H9 (cell line): ENCODE measurements at regions not wholly inside any gene's neighbourhood (a gene's known extent, or its start where the extent isn't known, plus 50 kb on each side); places are given as distances from the start of the nearest gene placed in this dataset.

ENCODE experiments used
- DNase-seq: peaks from one replicate; pipeline ENCODE4 v3.0.0-alpha.2; 2017
- H2AFZ ChIP-seq: one replicate; pipeline ENCODE4 v1.6.1; 2013; ENCODE audit warnings: mild to moderate bottlenecking, low read length, control low read depth, moderate library complexity
- H2AK5ac ChIP-seq: 2 replicates; pipeline ENCODE4 v1.6.1; 2013; ENCODE audit warnings: low read length, control low read depth, mixed read lengths; ENCODE audit not compliant: insufficient read length
- H2BK120ac ChIP-seq: one replicate; pipeline ENCODE4 v1.6.1; 2013; ENCODE audit warnings: low read depth, mild to moderate bottlenecking, low read length, control low read depth, inconsistent platforms; ENCODE audit not compliant: poor library complexity, severe bottlenecking
- H2BK12ac ChIP-seq: 2 replicates; pipeline ENCODE4 v1.6.1; 2013; ENCODE audit warnings: low read length, control low read depth, mixed read lengths, low read depth; ENCODE audit not compliant: insufficient read length
- H2BK15ac ChIP-seq: 2 replicates; pipeline ENCODE4 v1.6.1; 2013; ENCODE audit warnings: low read depth, low read length, control low read depth
- H2BK20ac ChIP-seq: one replicate; pipeline ENCODE4 v1.6.1; 2013; ENCODE audit warnings: low read depth, mild to moderate bottlenecking, low read length, control low read depth, inconsistent platforms; ENCODE audit not compliant: poor library complexity, severe bottlenecking
- H2BK5ac ChIP-seq: 2 replicates; pipeline ENCODE4 v1.6.1; 2013; ENCODE audit warnings: low read length, control low read depth, mixed read lengths; ENCODE audit not compliant: insufficient read length
- H3K14ac ChIP-seq: 2 replicates; pipeline ENCODE4 v1.6.1; 2013; ENCODE audit warnings: low read length, control low read depth; ENCODE audit not compliant: insufficient read depth
- H3K18ac ChIP-seq: 2 replicates; pipeline ENCODE4 v1.6.1; 2013; ENCODE audit warnings: low read depth, mild to moderate bottlenecking, mixed read lengths, low read length, control low read depth; ENCODE audit not compliant: insufficient read length
- H3K23ac ChIP-seq: 2 replicates; pipeline ENCODE4 v1.6.1; 2013; ENCODE audit warnings: low read length, control low read depth, mixed read lengths, low read depth; ENCODE audit not compliant: insufficient read length
- H3K23me2 ChIP-seq: 2 replicates; pipeline ENCODE4 v1.6.1; 2013; ENCODE audit warnings: low read depth, mild to moderate bottlenecking, mixed read lengths, low read length, control low read depth; ENCODE audit not compliant: insufficient read length, poor library complexity, severe bottlenecking
- H3K27ac ChIP-seq: 2 replicates; pipeline ENCODE4 v1.5.1; 2013; ENCODE audit warnings: low read length, control low read depth, mixed read lengths, low read depth; ENCODE audit not compliant: insufficient read length
- H3K27me3 ChIP-seq: 2 replicates; pipeline ENCODE4 v1.6.1; 2013; ENCODE audit warnings: low read length, control low read depth, inconsistent platforms; ENCODE audit not compliant: insufficient read depth
- H3K4ac ChIP-seq: 2 replicates; pipeline ENCODE4 v1.6.1; 2013; ENCODE audit warnings: low read depth, mild to moderate bottlenecking, control low read depth, inconsistent platforms, low read length, moderate library complexity
- H3K4me1 ChIP-seq: 2 replicates; pipeline ENCODE4 v1.6.1; 2013; ENCODE audit warnings: low read length, control low read depth, inconsistent platforms; ENCODE audit not compliant: insufficient read depth
- H3K4me2 ChIP-seq: 2 replicates; pipeline ENCODE4 v1.6.1; 2013; ENCODE audit warnings: low read length, control low read depth, mixed read lengths; ENCODE audit not compliant: insufficient read length, insufficient read depth
- H3K56ac ChIP-seq: 2 replicates; pipeline ENCODE4 v1.6.1; 2013; ENCODE audit warnings: low read depth, mild to moderate bottlenecking, mixed read lengths, low read length, control low read depth; ENCODE audit not compliant: insufficient read length
- H3K79me1 ChIP-seq: 2 replicates; pipeline ENCODE4 v1.6.1; 2013; ENCODE audit warnings: low read depth, mild to moderate bottlenecking, moderate library complexity, low read length, control low read depth, inconsistent platforms; ENCODE audit not compliant: insufficient read depth, poor library complexity, severe bottlenecking
- H3K79me2 ChIP-seq: 2 replicates; pipeline ENCODE4 v1.6.1; 2013; ENCODE audit warnings: low read length, control low read depth, inconsistent platforms; ENCODE audit not compliant: insufficient read depth
- H3K9ac ChIP-seq: 2 replicates; pipeline ENCODE4 v1.6.1; 2013; ENCODE audit warnings: low read length, control low read depth, mixed read lengths; ENCODE audit not compliant: insufficient read length; ENCODE audit errors: extremely low read depth
- H3K9me3 ChIP-seq: one replicate; pipeline ENCODE4 v1.6.1; 2013; ENCODE audit warnings: low read depth, low read length, inconsistent platforms; ENCODE audit not compliant: control insufficient read depth
- H3T11ph ChIP-seq: one replicate; pipeline ENCODE4 v1.6.1; 2013; ENCODE audit warnings: mild to moderate bottlenecking, low read length, control low read depth, inconsistent platforms
- H4K20me1 ChIP-seq: one replicate; pipeline ENCODE4 v1.6.1; 2013; ENCODE audit not compliant: control insufficient read depth, insufficient read length, insufficient read depth
- H4K5ac ChIP-seq: 2 replicates; pipeline ENCODE4 v1.6.1; 2013; ENCODE audit warnings: low read depth, mild to moderate bottlenecking, mixed read lengths, low read length, control low read depth; ENCODE audit not compliant: insufficient read length
- H4K8ac ChIP-seq: replicated peaks from 2 replicates; pipeline ENCODE4 v1.6.1; 2013; ENCODE audit warnings: low read length, control low read depth, mixed read lengths, low read depth; ENCODE audit not compliant: insufficient read length
- H4K91ac ChIP-seq: 2 replicates; pipeline ENCODE4 v1.6.1; 2013; ENCODE audit warnings: low read depth, mild to moderate bottlenecking, moderate library complexity, mixed read lengths, low read length, control low read depth; ENCODE audit not compliant: insufficient read length
- H3K27ac Mint-ChIP-seq, 3 experiments: 2 replicates in 2 of 3; 3 replicates in 1 of 3; pipeline ENCODE4 v1.8.0; 2020 to 2021; ENCODE audit warnings: mixed read lengths in 3 of 3, mild to moderate bottlenecking in 1 of 3, moderate library complexity in 1 of 3
- H3K27me3 Mint-ChIP-seq: 2 replicates; pipeline ENCODE4 v1.8.0; 2021; ENCODE audit warnings: low read depth, mild to moderate bottlenecking, moderate library complexity, mixed read lengths
- H3K36me3 Mint-ChIP-seq, 3 experiments: 2 replicates in 2 of 3; 3 replicates in 1 of 3; pipeline ENCODE4 v1.8.0; 2020 to 2021; ENCODE audit warnings: low read depth in 3 of 3, mixed read lengths in 3 of 3; ENCODE audit not compliant: insufficient read depth in 1 of 3
- H3K4me1 Mint-ChIP-seq, 2 experiments: 2 replicates each; pipeline ENCODE4 v1.8.0; 2020; ENCODE audit warnings: mixed read lengths in 2 of 2
- H3K4me3 Mint-ChIP-seq, 2 experiments: 2 replicates in 1 of 2; 3 replicates in 1 of 2; pipeline ENCODE4 v1.8.0; 2020 to 2021; ENCODE audit warnings: mild to moderate bottlenecking in 2 of 2, mixed read lengths in 2 of 2, moderate library complexity in 1 of 2
- H3K9me3 Mint-ChIP-seq, 2 experiments: 2 replicates in 1 of 2; 3 replicates in 1 of 2; pipeline ENCODE4 v1.8.0; 2020; ENCODE audit warnings: mild to moderate bottlenecking in 2 of 2, mixed read lengths in 2 of 2, moderate library complexity in 1 of 2
- WGBS: extraction: QIAGEN DNeasy Blood & Tissue Kit; methylation state at CpG from one replicate; pipeline ENCODE4 v1.1.7; 2013; ENCODE audit warnings: missing lambda C conversion rate, low lambda C conversion rate, mixed read lengths; ENCODE audit not compliant: insufficient read length; ENCODE audit errors: extremely low coverage; 5-methylcytosine and 5-hydroxymethylcytosine counted together
- TF ChIP-seq, protein P1 (sequence below): fragments of 200-600 bp; sonication (generic); conservative IDR thresholded peaks from 3 replicates; pipeline ENCODE4 v1.8.0; 2021; ENCODE audit warnings: antibody characterized with exemption, mild to moderate bottlenecking

DNA sequence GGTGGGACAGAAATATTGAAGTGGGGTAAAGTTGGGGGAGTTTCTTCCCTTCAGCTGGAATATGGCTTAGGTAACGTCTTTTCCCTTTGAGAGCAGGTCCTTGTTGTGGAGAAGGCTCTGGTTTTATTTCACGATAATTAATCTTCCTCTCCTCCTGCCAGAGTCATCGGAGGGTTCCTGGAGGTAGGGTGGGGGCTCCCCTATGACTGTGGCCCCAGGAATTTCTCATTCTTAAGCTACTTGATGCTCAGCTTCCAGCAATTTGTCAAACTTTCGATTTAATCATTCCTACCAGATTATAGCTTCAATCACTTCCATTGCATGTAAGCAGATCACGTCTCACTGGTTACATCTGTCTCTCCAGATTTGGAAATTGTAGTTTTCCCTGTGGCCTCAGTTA lies 242.8 kb upstream of the PLET1 start:
- Histone ChIP-seq H2BK12ac (no peak overlapping the region), H3K23me2 (no peaks in the 10 kb centered on the region), H3K27me3 (no peaks in the 10 kb centered on the region), H4K5ac (no peak overlapping the region), H2AK5ac (no peak overlapping the region), H3K4ac (no peak overlapping the region), H2BK120ac (no peak overlapping the region), H3K27ac (no peak overlapping the region), H4K91ac (no peak overlapping the region), H3K9ac (no peak overlapping the region), H2AFZ (no peak overlapping the region), H3K79me2 (no peaks in the 10 kb centered on the region), H3K79me1 (no peaks in the 10 kb centered on the region), H4K8ac (no peak overlapping the region), H2BK15ac (no peak overlapping the region), H3K14ac (no peak overlapping the region), H4K20me1 (no peaks in the 10 kb centered on the region), H3K56ac (no peak overlapping the region), H3K23ac (no peak overlapping the region), H3K18ac (no peak overlapping the region), H3K9me3 (no peaks in the 10 kb centered on the region), H3K4me1 (no peaks in the 10 kb centered on the region), H2BK5ac (no peak overlapping the region), H2BK20ac (no peak overlapping the region), H3T11ph (no peak overlapping the region), H3K4me2 (no peak overlapping the region)
- peaks cover 2% of the 10 kb centered on the region; the same call in 1 of the 2 replicates for H3K27me3 Mint-ChIP-seq
- no peak overlapping the region for H3K27ac Mint-ChIP-seq
- TF ChIP-seq, protein P1, sequence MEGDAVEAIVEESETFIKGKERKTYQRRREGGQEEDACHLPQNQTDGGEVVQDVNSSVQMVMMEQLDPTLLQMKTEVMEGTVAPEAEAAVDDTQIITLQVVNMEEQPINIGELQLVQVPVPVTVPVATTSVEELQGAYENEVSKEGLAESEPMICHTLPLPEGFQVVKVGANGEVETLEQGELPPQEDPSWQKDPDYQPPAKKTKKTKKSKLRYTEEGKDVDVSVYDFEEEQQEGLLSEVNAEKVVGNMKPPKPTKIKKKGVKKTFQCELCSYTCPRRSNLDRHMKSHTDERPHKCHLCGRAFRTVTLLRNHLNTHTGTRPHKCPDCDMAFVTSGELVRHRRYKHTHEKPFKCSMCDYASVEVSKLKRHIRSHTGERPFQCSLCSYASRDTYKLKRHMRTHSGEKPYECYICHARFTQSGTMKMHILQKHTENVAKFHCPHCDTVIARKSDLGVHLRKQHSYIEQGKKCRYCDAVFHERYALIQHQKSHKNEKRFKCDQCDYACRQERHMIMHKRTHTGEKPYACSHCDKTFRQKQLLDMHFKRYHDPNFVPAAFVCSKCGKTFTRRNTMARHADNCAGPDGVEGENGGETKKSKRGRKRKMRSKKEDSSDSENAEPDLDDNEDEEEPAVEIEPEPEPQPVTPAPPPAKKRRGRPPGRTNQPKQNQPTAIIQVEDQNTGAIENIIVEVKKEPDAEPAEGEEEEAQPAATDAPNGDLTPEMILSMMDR, result no peak
- no peaks in the 10 kb centered on the region; a peak in 1 of 7 replicates for H3K36me3 Mint-ChIP-seq
- DNase-seq, result no peak
- no peak overlapping the region for H3K4me3 Mint-ChIP-seq
- no CpG with 5 or more reads among the region's 5 CpGs for WGBS
- H3K9me3 Mint-ChIP-seq, result no peaks in the 10 kb centered on the region
- H3K4me1 Mint-ChIP-seq, result peaks cover 9 to 13% of the 10 kb centered on the region in 2 experiments
